HG03460 (cell line): ENCODE measurements at regions not wholly inside any gene's neighbourhood (a gene's known extent, or its start where the extent isn't known, plus 50 kb on each side); places are given as distances from the start of the nearest gene placed in this dataset.

Experiments used
- ATAC-seq: cut with Tn5 transposase; IDR thresholded peaks from one replicate; pipeline ENCODE4 v1.9.1; 2021; ENCODE audit not compliant: unreplicated experiment

GRCh38 chr1:168391851-168392681 is 111.4 kb downstream of the TBX19 start:
- no peak for ATAC-seq

- ATAC-seq, result no peak
Observed at GRCh38 chr1:168390271-168390670, 109.6 kb downstream of the TBX19 start.

GRCh38 chr1:168387781-168388760 is 107.4 kb downstream of the TBX19 start:
- ATAC-seq, result no peak

GRCh38 chr1:168386949-168387586 is 106.4 kb downstream of the TBX19 start:
- no peak for ATAC-seq

GRCh38 chr1:168386492-168386891 is 105.8 kb downstream of the TBX19 start:
- ATAC-seq, result no peak

- ATAC-seq, result no peak
Observed at GRCh38 chr1:168381850-168382249, 101.2 kb downstream of the TBX19 start.

GRCh38 chr1:168380945-168381344 is 100.3 kb downstream of the TBX19 start:
- ATAC-seq, result no peak

GRCh38 chr1:168379104-168379860 is 98.6 kb downstream of the TBX19 start:
- ATAC-seq, result no peak

- no peak for ATAC-seq
Observed at GRCh38 chr1:168375566-168376300, 95.1 kb downstream of the TBX19 start.

GRCh38 chr1:168374566-168374965 is 93.9 kb downstream of the TBX19 start:
- no peak for ATAC-seq

- ATAC-seq, result no peak
Observed at GRCh38 chr1:168373869-168374268, 93.2 kb downstream of the TBX19 start.

- no peak for ATAC-seq
Observed at GRCh38 chr1:168372861-168373371, 92.2 kb downstream of the TBX19 start.

GRCh38 chr1:168372307-168372706 is 91.6 kb downstream of the TBX19 start:
- no peak for ATAC-seq

- ATAC-seq, result no peak
Observed at GRCh38 chr1:168371477-168371876, 90.8 kb downstream of the TBX19 start.

GRCh38 chr1:168370586-168370985 is 89.9 kb downstream of the TBX19 start:
- ATAC-seq, result no peak

- ATAC-seq, result no peak
Observed at GRCh38 chr1:168369655-168370054, 89.0 kb downstream of the TBX19 start.

- no peak for ATAC-seq
Observed at GRCh38 chr1:168368131-168368530, 87.5 kb downstream of the TBX19 start.

GRCh38 chr1:168365719-168366479 is 85.2 kb downstream of the TBX19 start:
- ATAC-seq, result no peak
